MM.1S (cell line): ENCODE measurements at regions not wholly inside any gene's neighbourhood (a gene's known extent, or its start where the extent isn't known, plus 50 kb on each side); places are given as distances from the start of the nearest gene placed in this dataset.

Experiments
- DNase-seq: peaks from one replicate; pipeline ENCODE4 v3.0.0-alpha.2; 2015
- H2AFZ ChIP-seq: fragments of 300-600 bp; sonication (generic); 2 replicates; pipeline ENCODE4 v1.6.0; 2016; ENCODE audit warnings: antibody characterized with exemption, low read length
- H3F3A ChIP-seq: fragments of 300-600 bp; sonication (generic); 2 replicates; pipeline ENCODE4 v1.6.1; 2016; ENCODE audit warnings: mild to moderate bottlenecking, antibody characterized with exemption, low read length, moderate library complexity, mixed read lengths; ENCODE audit not compliant: insufficient read depth
- H3K27ac ChIP-seq: fragments of 300-600 bp; sonication (generic); 2 replicates; pipeline ENCODE4 v1.5.1; 2016; ENCODE audit warnings: mild to moderate bottlenecking, low read length
- H3K27me3 ChIP-seq: fragments of 300-600 bp; sonication (generic); replicated peaks from 2 replicates; pipeline ENCODE4 v1.6.0; 2016; ENCODE audit warnings: low read length; ENCODE audit not compliant: insufficient read depth
- H3K36me3 ChIP-seq: fragments of 300-600 bp; sonication (generic); replicated peaks from 2 replicates; pipeline ENCODE4 v1.6.1; 2016; ENCODE audit warnings: mild to moderate bottlenecking, low read length, mixed read lengths; ENCODE audit not compliant: insufficient read depth
- H3K4me1 ChIP-seq: fragments of 300-600 bp; sonication (generic); 2 replicates; pipeline ENCODE4 v1.6.1; 2016; ENCODE audit warnings: low read length, mixed read lengths
- H3K4me2 ChIP-seq: fragments of 300-600 bp; sonication (generic); 2 replicates; pipeline ENCODE4 v1.6.0; 2016; ENCODE audit warnings: low read depth, low read length
- H3K4me3 ChIP-seq: fragments of 300-600 bp; sonication (generic); 2 replicates; pipeline ENCODE4 v1.5.1; 2016; ENCODE audit warnings: low read length, mixed read lengths
- H3K79me2 ChIP-seq: fragments of 300-600 bp; sonication (generic); 2 replicates; pipeline ENCODE4 v1.6.1; 2016; ENCODE audit warnings: mixed run types, low read length, mixed read lengths
- H3K9ac ChIP-seq: fragments of 300-600 bp; sonication (generic); 2 replicates; pipeline ENCODE4 v1.6.1; 2016; ENCODE audit warnings: low read length, mixed read lengths
- H3K9me2 ChIP-seq: fragments of 300-600 bp; sonication (generic); replicated peaks from 2 replicates; pipeline ENCODE4 v1.6.1; 2016; ENCODE audit warnings: mild to moderate bottlenecking, low read length, mixed read lengths; ENCODE audit not compliant: insufficient read depth
- H3K9me3 ChIP-seq: fragments of 300-600 bp; sonication (generic); replicated peaks from 2 replicates; pipeline ENCODE4 v1.6.1; 2016; ENCODE audit warnings: mild to moderate bottlenecking, low read length, mixed read lengths; ENCODE audit not compliant: insufficient read depth
- H4K20me1 ChIP-seq: fragments of 300-600 bp; sonication (generic); 2 replicates; pipeline ENCODE4 v1.6.1; 2016; ENCODE audit warnings: mild to moderate bottlenecking, low read length, moderate library complexity, mixed read lengths; ENCODE audit not compliant: insufficient read depth
- EZH2 ChIP-seq: fragments of 300-600 bp; sonication (generic); optimal IDR thresholded peaks from 2 replicates; pipeline ENCODE3; 2017; ENCODE audit warnings: low read depth, mild to moderate bottlenecking, antibody characterized with exemption, low read length, mixed read lengths
- EZH2phosphoT487 ChIP-seq: fragments of 300-600 bp; sonication (generic); IDR thresholded peaks from 2 replicates; pipeline ENCODE4 v1.6.1; 2018; ENCODE audit warnings: antibody characterized with exemption, low read length
- TF ChIP-seq, protein P1 (sequence below): fragments of 300-600 bp; sonication (generic); IDR thresholded peaks from 2 replicates; pipeline ENCODE4 v1.5.1; 2016; ENCODE audit warnings: antibody characterized with exemption, low read length, mixed read lengths

DNA sequence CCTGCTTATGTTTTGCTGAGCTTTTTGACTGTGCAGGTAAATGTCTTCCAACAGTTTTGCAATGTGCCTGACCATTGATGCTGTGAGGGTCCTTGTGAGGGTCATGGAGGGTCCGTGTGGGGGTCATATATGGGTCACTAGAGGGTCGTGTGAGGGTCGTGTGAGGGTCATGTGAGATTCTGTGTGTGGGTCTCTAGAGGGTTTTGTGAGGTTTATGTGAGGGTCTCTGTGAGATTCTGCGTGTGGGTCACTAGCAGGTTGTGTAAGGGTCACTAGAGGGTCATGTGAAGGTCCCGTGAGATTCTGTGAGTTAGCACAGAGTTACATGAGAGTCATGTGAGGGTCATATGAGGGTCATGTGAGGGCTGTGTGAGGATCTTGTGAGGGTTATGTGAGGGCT is 263.9 kb upstream of the B3GAT1 start:
- no peaks in the 10 kb centered on the region for H3K79me2 ChIP-seq
- no peaks in the 10 kb centered on the region for H3K27me3 ChIP-seq
- H3K9me2 ChIP-seq = no peaks in the 10 kb centered on the region
- no peaks in the 10 kb centered on the region for H4K20me1 ChIP-seq
- H3K4me2 ChIP-seq = no peak overlapping the region
- H3K4me3 ChIP-seq = no peak overlapping the region
- H3K4me1 ChIP-seq = no peaks in the 10 kb centered on the region
- H3K9ac ChIP-seq = no peak overlapping the region
- H3K27ac ChIP-seq = no peak overlapping the region
- TF ChIP-seq, protein P1, sequence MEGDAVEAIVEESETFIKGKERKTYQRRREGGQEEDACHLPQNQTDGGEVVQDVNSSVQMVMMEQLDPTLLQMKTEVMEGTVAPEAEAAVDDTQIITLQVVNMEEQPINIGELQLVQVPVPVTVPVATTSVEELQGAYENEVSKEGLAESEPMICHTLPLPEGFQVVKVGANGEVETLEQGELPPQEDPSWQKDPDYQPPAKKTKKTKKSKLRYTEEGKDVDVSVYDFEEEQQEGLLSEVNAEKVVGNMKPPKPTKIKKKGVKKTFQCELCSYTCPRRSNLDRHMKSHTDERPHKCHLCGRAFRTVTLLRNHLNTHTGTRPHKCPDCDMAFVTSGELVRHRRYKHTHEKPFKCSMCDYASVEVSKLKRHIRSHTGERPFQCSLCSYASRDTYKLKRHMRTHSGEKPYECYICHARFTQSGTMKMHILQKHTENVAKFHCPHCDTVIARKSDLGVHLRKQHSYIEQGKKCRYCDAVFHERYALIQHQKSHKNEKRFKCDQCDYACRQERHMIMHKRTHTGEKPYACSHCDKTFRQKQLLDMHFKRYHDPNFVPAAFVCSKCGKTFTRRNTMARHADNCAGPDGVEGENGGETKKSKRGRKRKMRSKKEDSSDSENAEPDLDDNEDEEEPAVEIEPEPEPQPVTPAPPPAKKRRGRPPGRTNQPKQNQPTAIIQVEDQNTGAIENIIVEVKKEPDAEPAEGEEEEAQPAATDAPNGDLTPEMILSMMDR = no peak
- TF ChIP-seq EZH2phosphoT487 (no peak), EZH2 (no peak)
- H3K36me3 ChIP-seq = no peaks in the 10 kb centered on the region
- H2AFZ ChIP-seq = no peak overlapping the region
- H3K9me3 ChIP-seq = no peaks in the 10 kb centered on the region
- no peak for DNase-seq
- H3F3A ChIP-seq = no peaks in the 10 kb centered on the region

DNA sequence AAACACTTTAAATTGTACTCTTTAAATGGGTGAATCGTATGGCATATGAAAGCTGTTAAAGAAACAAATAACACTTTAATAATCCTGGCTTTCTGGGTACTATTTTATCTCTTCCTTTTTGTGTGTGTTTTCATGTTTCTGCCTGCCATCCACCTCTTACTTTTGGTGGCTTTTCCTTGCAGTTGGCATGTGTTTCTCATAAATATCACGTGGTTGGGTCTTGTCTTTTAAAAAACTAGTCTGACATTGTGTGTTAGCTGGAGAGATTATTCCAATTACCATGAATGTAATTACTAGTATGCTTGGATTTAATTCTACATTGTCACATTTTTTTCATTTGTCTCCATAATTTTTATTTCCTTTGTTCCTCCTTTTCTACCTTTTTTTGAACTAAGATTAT is 262.9 kb upstream of the B3GAT1 start:
- Histone ChIP-seq H3K9me3 (no peaks in the 10 kb centered on the region), H3K9ac (no peak overlapping the region), H3K4me2 (no peak overlapping the region), H3K9me2 (no peaks in the 10 kb centered on the region), H3F3A (no peaks in the 10 kb centered on the region), H3K27me3 (no peaks in the 10 kb centered on the region), H3K36me3 (no peaks in the 10 kb centered on the region), H3K4me1 (no peaks in the 10 kb centered on the region), H2AFZ (no peak overlapping the region), H3K27ac (no peak overlapping the region), H4K20me1 (no peaks in the 10 kb centered on the region), H3K4me3 (no peak overlapping the region), H3K79me2 (no peaks in the 10 kb centered on the region)
- no peak for DNase-seq
- TF ChIP-seq EZH2phosphoT487 = no peak
- no peak for TF ChIP-seq EZH2
- TF ChIP-seq, protein P1 = no peak

DNA sequence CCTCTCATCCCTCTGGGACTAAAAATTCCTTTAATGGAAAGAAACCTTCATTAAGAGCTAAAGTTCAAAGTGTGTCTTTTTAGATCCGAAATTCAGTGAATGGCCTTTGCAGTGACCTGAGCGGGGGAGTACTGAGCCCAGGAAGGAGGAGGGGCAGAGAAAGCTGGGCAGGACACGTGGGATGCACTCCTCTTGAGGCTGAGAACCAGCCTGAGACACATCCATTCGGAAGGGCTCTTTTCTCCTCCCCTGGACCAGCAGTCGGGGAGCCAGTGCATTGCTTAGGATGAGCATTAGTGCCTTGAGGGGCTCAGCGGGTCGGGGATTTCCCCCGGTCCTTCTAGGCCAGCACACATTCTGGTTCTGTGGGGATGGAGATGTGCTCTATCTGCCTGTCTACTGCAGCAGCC is 258.9 kb upstream of the B3GAT1 start:
- Histone ChIP-seq H3K4me3 (no peak overlapping the region), H3K9ac (no peak overlapping the region), H3K36me3 (no peaks in the 10 kb centered on the region), H3F3A (no peaks in the 10 kb centered on the region), H4K20me1 (no peaks in the 10 kb centered on the region), H3K79me2 (no peaks in the 10 kb centered on the region), H3K4me1 (no peaks in the 10 kb centered on the region), H3K9me3 (no peaks in the 10 kb centered on the region), H3K27ac (no peak overlapping the region), H3K4me2 (no peak overlapping the region), H2AFZ (no peak overlapping the region), H3K9me2 (no peaks in the 10 kb centered on the region), H3K27me3 (no peaks in the 10 kb centered on the region)
- DNase-seq = no peak
- TF ChIP-seq EZH2 = no peak
- no peak for TF ChIP-seq EZH2phosphoT487
- TF ChIP-seq, protein P1 = no peak
